ENCODE measurements at regions not wholly inside any gene's neighbourhood (a gene's known extent, or its start where the extent isn't known, plus 50 kb on each side); places are given as distances from the start of the nearest gene placed in this dataset.

DNA sequence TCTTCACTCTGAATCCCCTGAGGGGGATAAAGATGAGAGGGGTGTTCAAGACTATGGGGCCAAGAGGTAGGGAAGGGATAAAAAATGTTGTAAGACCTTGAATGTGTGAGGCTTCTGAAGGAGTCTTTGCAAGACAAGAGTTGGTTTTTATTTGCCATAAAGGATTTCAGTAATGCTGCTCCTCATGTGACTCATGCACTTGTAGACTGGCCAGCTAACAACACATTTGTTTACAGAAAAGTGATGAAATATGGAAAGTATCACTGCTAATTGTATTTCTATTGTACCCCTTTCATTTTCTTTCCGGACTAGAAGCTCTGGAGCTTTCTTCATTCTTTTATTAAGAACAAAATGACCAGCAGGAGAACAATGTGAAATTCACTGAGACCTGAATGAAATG, 782.1 kb downstream of the EPHA4 start:
- TF ChIP-seq POLR2A (IDR thresholded peaks at IDR 0.05) = no peak
- TF ChIP-seq, protein P1, sequence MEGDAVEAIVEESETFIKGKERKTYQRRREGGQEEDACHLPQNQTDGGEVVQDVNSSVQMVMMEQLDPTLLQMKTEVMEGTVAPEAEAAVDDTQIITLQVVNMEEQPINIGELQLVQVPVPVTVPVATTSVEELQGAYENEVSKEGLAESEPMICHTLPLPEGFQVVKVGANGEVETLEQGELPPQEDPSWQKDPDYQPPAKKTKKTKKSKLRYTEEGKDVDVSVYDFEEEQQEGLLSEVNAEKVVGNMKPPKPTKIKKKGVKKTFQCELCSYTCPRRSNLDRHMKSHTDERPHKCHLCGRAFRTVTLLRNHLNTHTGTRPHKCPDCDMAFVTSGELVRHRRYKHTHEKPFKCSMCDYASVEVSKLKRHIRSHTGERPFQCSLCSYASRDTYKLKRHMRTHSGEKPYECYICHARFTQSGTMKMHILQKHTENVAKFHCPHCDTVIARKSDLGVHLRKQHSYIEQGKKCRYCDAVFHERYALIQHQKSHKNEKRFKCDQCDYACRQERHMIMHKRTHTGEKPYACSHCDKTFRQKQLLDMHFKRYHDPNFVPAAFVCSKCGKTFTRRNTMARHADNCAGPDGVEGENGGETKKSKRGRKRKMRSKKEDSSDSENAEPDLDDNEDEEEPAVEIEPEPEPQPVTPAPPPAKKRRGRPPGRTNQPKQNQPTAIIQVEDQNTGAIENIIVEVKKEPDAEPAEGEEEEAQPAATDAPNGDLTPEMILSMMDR (IDR thresholded peaks at IDR 0.05) = no peak
